SK-N-SH (cell line): ENCODE measurements at regions not wholly inside any gene's neighbourhood (a gene's known extent, or its start where the extent isn't known, plus 50 kb on each side); places are given as distances from the start of the nearest gene placed in this dataset.

Experiments
- CTCF ChIA-PET: fragments of 300-600, 350-600 bp; formaldehyde crosslinking; extraction: SDS; loops from one replicate; lab custom pipeline; 2021; lab: Yijun Ruan, JAX
- POLR2A ChIA-PET: fragments of 350-600 bp; sonication (Branson Sonifier 250); formaldehyde crosslinking; extraction: SDS; loops from one replicate; lab custom pipeline; 2020; ENCODE audit warnings: antibody characterized with exemption, inconsistent platforms; lab: Yijun Ruan, JAX
- DNase-seq: peaks from one replicate; pipeline ENCODE4 v3.0.0; 2012
- H2AFZ ChIP-seq: fragments of 200-600 bp; sonication (generic); 2 replicates; pipeline ENCODE4 v1.8.1; 2016; ENCODE audit warnings: antibody characterized with exemption, mild to moderate bottlenecking, low read depth
- H3F3A ChIP-seq: fragments of 200-600 bp; sonication (generic); replicated peaks from 2 replicates; pipeline ENCODE3; 2016; ENCODE audit warnings: antibody characterized with exemption, mild to moderate bottlenecking; ENCODE audit not compliant: insufficient read depth
- H3K27ac ChIP-seq, 2 experiments: fragments of 200-500 bp in 1 of 2; fragments of 200-600 bp in 1 of 2; sonication (Bioruptor generic) in 1 of 2; sonication (generic), shearing (Covaris generic) in 1 of 2; 2 replicates each; pipeline versions ENCODE4 v1.5.1 to v1.6.1; 2014 to 2016; ENCODE audit warnings: low read depth in 2 of 2, inconsistent platforms in 1 of 2, low read length in 1 of 2, mild to moderate bottlenecking in 1 of 2, mixed read lengths in 1 of 2
- H3K27me3 ChIP-seq: fragments of 200-600 bp; sonication (generic), shearing (Covaris generic); 2 replicates; pipeline ENCODE4 v1.6.1; 2016; ENCODE audit warnings: mixed run types; ENCODE audit not compliant: insufficient read depth
- H3K36me3 ChIP-seq, 2 experiments: fragments of 200-500 bp in 1 of 2; fragments of 200-600 bp in 1 of 2; sonication (Bioruptor generic) in 1 of 2; sonication (generic) in 1 of 2; replicated peaks in 1 of 2; 2 replicates each; pipeline versions ENCODE3 to v1.5.1; 2014 to 2016; ENCODE audit warnings: low read length in 1 of 2, mild to moderate bottlenecking in 1 of 2; ENCODE audit not compliant: insufficient read depth in 2 of 2, control insufficient read depth in 1 of 2
- H3K4me1 ChIP-seq, 2 experiments: fragments of 200-500 bp in 1 of 2; fragments of 200-600 bp in 1 of 2; sonication (Bioruptor generic) in 1 of 2; sonication (generic), shearing (Covaris generic) in 1 of 2; 2 replicates each; pipeline versions ENCODE4 v1.5.1 to v1.6.1; 2014 to 2016; ENCODE audit warnings: low read depth in 1 of 2, low read length in 1 of 2, mixed run types in 1 of 2; ENCODE audit not compliant: insufficient read depth in 2 of 2, control insufficient read depth in 1 of 2
- H3K4me2 ChIP-seq: fragments of 200-600 bp; sonication (generic), shearing (Covaris generic); 2 replicates; pipeline ENCODE4 v1.6.1; 2017; ENCODE audit warnings: mixed run types
- H3K4me3 ChIP-seq, 2 experiments: fragments of 200-500 bp in 1 of 2; fragments of 200-600 bp in 1 of 2; sonication (Bioruptor generic) in 1 of 2; sonication (generic), shearing (Covaris generic) in 1 of 2; 2 replicates each; pipeline versions ENCODE4 v1.5.1 to v1.8.1; 2014 to 2016; ENCODE audit warnings: low read depth in 2 of 2, inconsistent platforms in 1 of 2, low read length in 1 of 2, mild to moderate bottlenecking in 1 of 2, mixed read lengths in 1 of 2, moderate library complexity in 1 of 2
- H3K79me2 ChIP-seq: fragments of 200-600 bp; sonication (generic); 2 replicates; pipeline ENCODE4 v1.8.1; 2017; ENCODE audit warnings: mild to moderate bottlenecking; ENCODE audit not compliant: insufficient read depth
- H3K9ac ChIP-seq: fragments of 200-600 bp; sonication (generic); 2 replicates; pipeline ENCODE4 v1.6.1; 2017; ENCODE audit warnings: mixed run types
- H3K9me2 ChIP-seq: fragments of 200-600 bp; sonication (generic); 2 replicates; pipeline ENCODE4 v1.6.1; 2017; ENCODE audit warnings: mixed run types
- H3K9me3 ChIP-seq: fragments of 200-600 bp; sonication (generic); 2 replicates; pipeline ENCODE4 v1.6.1; 2017; ENCODE audit warnings: mixed run types, mild to moderate bottlenecking, moderate library complexity
- H4K20me1 ChIP-seq: fragments of 200-600 bp; sonication (generic); 2 replicates; pipeline ENCODE4 v1.6.1; 2017; ENCODE audit warnings: mild to moderate bottlenecking, mixed run types; ENCODE audit not compliant: insufficient read depth
- CHD2 ChIP-seq: fragments of 150-350 bp; IDR thresholded peaks from 2 replicates; pipeline ENCODE4 v1.6.1; 2018; ENCODE audit warnings: low read length; ENCODE audit not compliant: partially characterized antibody
- CTCF ChIP-seq: fragments of 200-600 bp; sonication (generic); IDR thresholded peaks from 2 replicates; pipeline ENCODE4 v1.6.1; 2017; ENCODE audit warnings: antibody characterized with exemption, mild to moderate bottlenecking, moderate library complexity
- FOXJ3 ChIP-seq: sonication (generic); formaldehyde crosslinking; IDR thresholded peaks from 2 replicates; pipeline ENCODE4 v1.5.1; 2020; ENCODE audit warnings: mild to moderate bottlenecking, missing genetic modification reagents
- GABPA ChIP-seq: IDR thresholded peaks from 2 replicates; pipeline ENCODE4 v1.4.0; 2012; ENCODE audit warnings: low read depth, mild to moderate bottlenecking
- GATA2 ChIP-seq: sonication (generic); formaldehyde crosslinking; IDR thresholded peaks from 2 replicates; pipeline ENCODE4 v1.5.0; 2020; ENCODE audit warnings: mild to moderate bottlenecking, missing genetic modification reagents
- IRF3 ChIP-seq: fragments of 150-350 bp; IDR thresholded peaks from 2 replicates; pipeline ENCODE4 v1.6.1; 2016; ENCODE audit warnings: mild to moderate bottlenecking, low read depth, low read length
- MXI1 ChIP-seq: IDR thresholded peaks from 2 replicates; pipeline ENCODE4 v1.6.1; 2012; ENCODE audit warnings: mild to moderate bottlenecking, low read depth, low read length, improper control_type of control experiment
- NFIC ChIP-seq: IDR thresholded peaks from 2 replicates; pipeline ENCODE4 v1.4.0; 2012; ENCODE audit warnings: borderline replicate concordance
- PBX3 ChIP-seq: IDR thresholded peaks from 2 replicates; pipeline ENCODE4; 2012
- POLR2AphosphoS5 ChIP-seq: IDR thresholded peaks from 2 replicates; pipeline ENCODE4 v1.6.1; 2012; ENCODE audit warnings: low read depth, low read length
- RAD21 ChIP-seq: IDR thresholded peaks from 2 replicates; pipeline ENCODE4 v1.6.1; 2012; ENCODE audit warnings: mild to moderate bottlenecking, low read length
- RCOR1 ChIP-seq: fragments of 150-350 bp; IDR thresholded peaks from 2 replicates; pipeline ENCODE4 v1.6.1; 2017; ENCODE audit warnings: antibody characterized with exemption, low read length
- RFX5 ChIP-seq: IDR thresholded peaks from 2 replicates; pipeline ENCODE4 v1.6.1; 2012; ENCODE audit warnings: mild to moderate bottlenecking, improper control_type of control experiment, low read length
- RXRA ChIP-seq: IDR thresholded peaks from 2 replicates; pipeline ENCODE4 v1.4.0; 2012; ENCODE audit warnings: low read depth, mild to moderate bottlenecking, borderline replicate concordance
- SMC3 ChIP-seq: IDR thresholded peaks from 2 replicates; pipeline ENCODE4 v1.6.1; 2012; ENCODE audit warnings: low read depth, low read length, improper control_type of control experiment
- TAF1 ChIP-seq: IDR thresholded peaks from 2 replicates; pipeline ENCODE4 v1.6.1; 2012; ENCODE audit warnings: low read depth, mild to moderate bottlenecking, low read length, moderate library complexity, borderline replicate concordance
- TCF12 ChIP-seq: IDR thresholded peaks from 2 replicates; pipeline ENCODE4 v1.4.0; 2012
- USF2 ChIP-seq: fragments of 150-350 bp; IDR thresholded peaks from 2 replicates; pipeline ENCODE4 v1.6.1; 2017; ENCODE audit warnings: antibody characterized with exemption, low read length, low read depth, borderline replicate concordance
- YY1 ChIP-seq: IDR thresholded peaks from 2 replicates; pipeline ENCODE4 v1.4.0; 2012; ENCODE audit warnings: low read depth, mild to moderate bottlenecking
- ZBTB33 ChIP-seq: IDR thresholded peaks from 2 replicates; pipeline ENCODE4 v1.4.0; 2012; ENCODE audit warnings: low read depth, borderline replicate concordance
- TF ChIP-seq, protein P1 (sequence below): IDR thresholded peaks from 2 replicates; pipeline ENCODE4 v1.4.0; 2012; ENCODE audit warnings: low read depth, borderline replicate concordance

DNA sequence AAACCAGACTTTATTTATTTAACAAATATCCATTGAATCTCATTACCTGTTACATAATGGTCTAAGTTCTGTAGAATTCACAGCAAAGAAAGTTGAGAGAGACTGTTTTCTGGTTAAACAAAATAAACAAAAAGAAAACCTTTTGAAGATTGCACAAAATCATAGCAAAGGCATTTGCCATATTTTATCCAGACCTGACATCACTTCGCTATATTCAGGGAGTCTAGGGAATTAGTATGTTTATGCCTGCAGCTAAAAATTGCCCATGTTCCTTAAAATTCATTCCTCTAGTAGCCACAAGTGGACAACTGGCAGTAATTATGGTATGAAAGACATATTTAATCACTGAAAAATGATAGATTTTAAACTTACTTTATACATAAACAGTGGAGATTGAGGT, 577.0 kb upstream of the DAB2 start (continued):
- TF ChIP-seq, protein P1, sequence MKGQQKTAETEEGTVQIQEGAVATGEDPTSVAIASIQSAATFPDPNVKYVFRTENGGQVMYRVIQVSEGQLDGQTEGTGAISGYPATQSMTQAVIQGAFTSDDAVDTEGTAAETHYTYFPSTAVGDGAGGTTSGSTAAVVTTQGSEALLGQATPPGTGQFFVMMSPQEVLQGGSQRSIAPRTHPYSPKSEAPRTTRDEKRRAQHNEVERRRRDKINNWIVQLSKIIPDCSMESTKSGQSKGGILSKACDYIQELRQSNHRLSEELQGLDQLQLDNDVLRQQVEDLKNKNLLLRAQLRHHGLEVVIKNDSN, result no peak
- TF ChIP-seq RFX5, result no peak

DNA sequence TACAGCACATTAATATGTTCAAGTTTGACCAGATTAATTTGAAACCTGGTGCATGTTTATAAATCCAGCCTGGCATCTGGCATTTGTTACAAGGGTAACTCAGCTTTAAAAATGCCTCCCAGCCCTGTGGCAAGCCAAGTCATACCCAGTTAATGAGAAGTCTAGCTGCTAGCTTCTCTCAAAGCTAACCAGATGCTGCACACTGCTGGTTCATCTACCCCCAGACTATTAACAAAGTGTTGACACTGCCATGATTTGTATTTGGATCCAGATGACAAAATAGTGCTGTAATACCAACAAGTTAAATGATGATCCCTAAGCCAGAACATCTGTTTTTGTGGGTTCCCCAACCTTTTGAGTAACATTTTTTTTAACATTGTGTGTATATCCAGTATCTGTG, 573.7 kb upstream of the DAB2 start:
- no peaks in the 10 kb centered on the region for H3K9me3 ChIP-seq
- ChIA-PET CTCF (interaction anchor here (1.5 kb wide), 1 partner anchor 10 kb away, joined by 5 read pairs; no protein-coding TSS in a partner anchor), POLR2A (no interaction called here)
- H3K36me3 ChIP-seq, result no peaks in the 10 kb centered on the region
- H3K9ac ChIP-seq, result no peak overlapping the region
- no peaks in the 10 kb centered on the region for H3K27me3 ChIP-seq
- TF ChIP-seq RAD21, result no peak
- no peak for TF ChIP-seq ZBTB33
- TF ChIP-seq FOXJ3 (CRISPR knock-in tag), result no peak
- no peak for TF ChIP-seq RXRA
- no peak for TF ChIP-seq CHD2
- no peak for TF ChIP-seq RCOR1
- no peak for TF ChIP-seq IRF3
- TF ChIP-seq NFIC, result no peak
- TF ChIP-seq CTCF, result no peak
- TF ChIP-seq PBX3, result no peak
- no peak for TF ChIP-seq YY1
- TF ChIP-seq GATA2 (CRISPR knock-in tag), result no peak
- no peak for TF ChIP-seq MXI1
- no peak for TF ChIP-seq USF2
- TF ChIP-seq RFX5, result no peak
- TF ChIP-seq SMC3, result no peak
- no peak for TF ChIP-seq TAF1
- TF ChIP-seq POLR2AphosphoS5, result no peak
- TF ChIP-seq GABPA, result no peak
- TF ChIP-seq TCF12, result no peak
- no peak overlapping the region for H3K4me3 ChIP-seq
- no peak overlapping the region for H3K4me2 ChIP-seq
- no peaks in the 10 kb centered on the region for H3K79me2 ChIP-seq
- H3F3A ChIP-seq, result no peaks in the 10 kb centered on the region
- H3K4me1 ChIP-seq, result no peaks in the 10 kb centered on the region
- no peaks in the 10 kb centered on the region for H4K20me1 ChIP-seq
- no peak overlapping the region for H3K27ac ChIP-seq
- no peaks in the 10 kb centered on the region for H3K9me2 ChIP-seq
- DNase-seq, result no peak
- no peak overlapping the region for H2AFZ ChIP-seq
